ENCODE measurements at regions not wholly inside any gene's neighbourhood (a gene's known extent, or its start where the extent isn't known, plus 50 kb on each side); places are given as distances from the start of the nearest gene placed in this dataset.
"Not testable (repeated sequence)": the region's sequence is repeated elsewhere in the genome, so short reads cannot be mapped to it uniquely, and the experiment has no call there.

DNA sequence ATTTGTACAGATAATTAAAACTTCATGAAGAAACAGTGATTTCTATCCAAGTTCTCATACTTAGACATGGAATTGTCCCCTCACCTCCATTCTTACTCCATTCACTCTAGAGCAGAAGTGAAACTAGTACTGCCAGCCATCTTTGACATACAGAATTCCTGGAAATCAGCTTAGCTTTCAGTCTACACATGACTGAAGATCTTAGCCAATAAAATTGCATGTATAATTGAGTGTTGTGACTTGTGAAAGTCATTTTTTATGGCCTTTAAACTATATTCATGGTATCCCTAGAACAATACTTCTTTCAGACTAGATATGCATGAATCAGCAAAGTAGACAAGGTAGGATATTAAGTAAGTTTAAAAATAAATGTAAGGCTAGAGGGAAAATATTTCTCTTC is 705.2 kb upstream of the ZNF608 start:
- POLR2A ChIA-PET: no interaction called here
- CTCF ChIA-PET: no interaction called here
- Mint-ChIP-seq H3K9me3 (no peaks in the 10 kb centered on the region), H3K27me3 (no peaks in the 10 kb centered on the region), H3K4me1 (no peaks in the 10 kb centered on the region), H3K4me3 (no peak overlapping the region), H3K27ac (no peak overlapping the region), H3K36me3 (ENCODE audit: low read depth) (no peaks in the 10 kb centered on the region)
- intact Hi-C loops (cut with micrococcal nuclease): no loop called here
- DNase-seq: no peak
- no peak for ATAC-seq (ENCODE audit: low read depth)
- TF ChIP-seq, protein P1, sequence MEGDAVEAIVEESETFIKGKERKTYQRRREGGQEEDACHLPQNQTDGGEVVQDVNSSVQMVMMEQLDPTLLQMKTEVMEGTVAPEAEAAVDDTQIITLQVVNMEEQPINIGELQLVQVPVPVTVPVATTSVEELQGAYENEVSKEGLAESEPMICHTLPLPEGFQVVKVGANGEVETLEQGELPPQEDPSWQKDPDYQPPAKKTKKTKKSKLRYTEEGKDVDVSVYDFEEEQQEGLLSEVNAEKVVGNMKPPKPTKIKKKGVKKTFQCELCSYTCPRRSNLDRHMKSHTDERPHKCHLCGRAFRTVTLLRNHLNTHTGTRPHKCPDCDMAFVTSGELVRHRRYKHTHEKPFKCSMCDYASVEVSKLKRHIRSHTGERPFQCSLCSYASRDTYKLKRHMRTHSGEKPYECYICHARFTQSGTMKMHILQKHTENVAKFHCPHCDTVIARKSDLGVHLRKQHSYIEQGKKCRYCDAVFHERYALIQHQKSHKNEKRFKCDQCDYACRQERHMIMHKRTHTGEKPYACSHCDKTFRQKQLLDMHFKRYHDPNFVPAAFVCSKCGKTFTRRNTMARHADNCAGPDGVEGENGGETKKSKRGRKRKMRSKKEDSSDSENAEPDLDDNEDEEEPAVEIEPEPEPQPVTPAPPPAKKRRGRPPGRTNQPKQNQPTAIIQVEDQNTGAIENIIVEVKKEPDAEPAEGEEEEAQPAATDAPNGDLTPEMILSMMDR (IDR thresholded peaks at IDR 0.05): no peak

DNA sequence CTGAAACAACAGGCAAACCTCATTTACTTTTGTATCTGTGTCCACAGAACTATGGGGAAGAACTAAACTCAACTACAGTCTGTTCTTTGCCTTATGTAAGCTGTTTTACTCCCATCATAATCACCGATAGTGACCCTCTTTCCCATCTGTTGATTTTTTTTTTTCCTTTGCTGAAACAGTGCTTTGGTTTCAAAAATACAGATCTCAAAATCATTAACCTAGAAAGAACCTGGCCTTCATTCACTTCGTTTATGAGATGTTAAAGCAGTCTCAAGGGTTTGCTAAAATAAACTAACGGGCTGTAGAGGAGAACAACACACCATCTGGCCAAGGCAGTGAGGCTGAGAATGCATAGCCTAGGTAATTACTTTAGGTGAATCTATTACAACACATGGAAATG is 706.6 kb upstream of the ZNF608 start:
- H3K4me1 Mint-ChIP-seq: no peaks in the 10 kb centered on the region
- no peak overlapping the region for H3K4me3 Mint-ChIP-seq
- no peaks in the 10 kb centered on the region for H3K27me3 Mint-ChIP-seq
- peaks cover 5% of the 10 kb centered on the region for H3K9me3 Mint-ChIP-seq
- ATAC-seq (ENCODE audit: low read depth): no peak
- no peak for DNase-seq
- ChIA-PET CTCF (no interaction called here), POLR2A (interaction anchor here (0.7 kb wide), 1 partner anchor 1419 kb away, joined by 6 read pairs; no protein-coding TSS in a partner anchor)
- TF ChIP-seq, protein P1 (IDR thresholded peaks at IDR 0.05): no peak
- H3K36me3 Mint-ChIP-seq (ENCODE audit: low read depth): no peaks in the 10 kb centered on the region
- H3K27ac Mint-ChIP-seq: no peak overlapping the region
- intact Hi-C loops (cut with micrococcal nuclease): no loop called here

DNA sequence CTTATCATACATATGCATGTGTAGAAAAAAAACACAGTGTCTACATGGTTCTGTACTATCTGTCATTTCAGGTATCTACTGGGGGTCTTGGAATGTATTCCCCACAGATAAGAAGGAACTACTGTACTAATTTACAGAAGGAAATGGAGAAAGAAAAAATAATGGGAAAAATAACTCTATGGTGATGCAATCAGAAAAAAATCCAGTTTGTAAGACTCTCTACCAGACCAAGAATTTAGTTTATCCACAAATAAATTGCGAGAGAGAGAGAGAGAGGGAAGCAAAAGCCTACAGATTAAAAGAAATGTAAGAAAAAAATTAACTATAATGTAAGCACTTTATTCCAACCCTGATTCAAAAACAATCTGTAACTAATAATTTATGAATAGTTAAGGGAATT is 708.6 kb upstream of the ZNF608 start:
- ChIA-PET POLR2A (no interaction called here), CTCF (no interaction called here)
- Mint-ChIP-seq H3K27ac (no peak overlapping the region), H3K36me3 (ENCODE audit: low read depth) (no peaks in the 10 kb centered on the region), H3K9me3 (peaks cover 5% of the 10 kb centered on the region), H3K4me3 (no peak overlapping the region), H3K4me1 (no peaks in the 10 kb centered on the region), H3K27me3 (no peaks in the 10 kb centered on the region)
- ATAC-seq (ENCODE audit: low read depth): no peak
- DNase-seq: no peak
- intact Hi-C loops (cut with micrococcal nuclease): no loop called here
- TF ChIP-seq, protein P1 (IDR thresholded peaks at IDR 0.05): no peak

GRCh38 chr5:125456005-125456404 is 709.6 kb upstream of the ZNF608 start:
- CTCF ChIA-PET; POLR2A ChIA-PET; intact Hi-C loops (cut with micrococcal nuclease); H3K4me1 Mint-ChIP-seq; ATAC-seq (ENCODE audit: low read depth); DNase-seq; H3K27ac Mint-ChIP-seq; H3K36me3 Mint-ChIP-seq (ENCODE audit: low read depth); H3K27me3 Mint-ChIP-seq; H3K4me3 Mint-ChIP-seq; H3K9me3 Mint-ChIP-seq: not testable (repeated sequence)

- H3K36me3 Mint-ChIP-seq (ENCODE audit: low read depth): no peaks in the 10 kb centered on the region
Observed at GRCh38 chr5:125457617-125458016, 711.2 kb upstream of the ZNF608 start.

DNA sequence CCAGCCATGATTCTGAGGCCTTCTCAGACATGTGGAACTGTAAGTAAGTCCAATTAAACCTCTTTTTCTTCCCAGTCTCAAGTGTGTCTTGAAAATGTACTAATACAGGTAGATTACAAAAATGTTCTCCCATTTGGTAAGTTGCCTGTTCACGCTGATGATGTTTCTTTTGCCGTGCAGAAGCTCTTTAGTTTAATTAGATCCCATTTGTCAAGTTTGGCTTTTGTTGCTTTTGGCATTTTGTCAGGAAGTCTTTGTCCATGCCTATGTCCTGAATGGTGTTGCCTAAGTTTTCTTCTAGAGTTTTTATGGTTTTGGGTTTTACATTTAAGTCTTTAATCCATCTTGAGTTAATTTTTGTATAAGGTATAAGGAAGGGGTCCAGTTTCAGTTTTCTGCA is 712.5 kb upstream of the ZNF608 start:
- DNase-seq; H3K4me3 Mint-ChIP-seq; H3K9me3 Mint-ChIP-seq; H3K4me1 Mint-ChIP-seq; H3K36me3 Mint-ChIP-seq (ENCODE audit: low read depth); CTCF ChIA-PET; ATAC-seq (ENCODE audit: low read depth); intact Hi-C loops (cut with micrococcal nuclease); H3K27me3 Mint-ChIP-seq; H3K27ac Mint-ChIP-seq; POLR2A ChIA-PET: not testable (repeated sequence)

More at GRCh38 chr5:125457617-125458016, 711.2 kb upstream of the ZNF608 start:
- TF ChIP-seq, protein P1 (IDR thresholded peaks at IDR 0.05): no peak
- ATAC-seq (ENCODE audit: low read depth) (no peak), DNase-seq (no peak)
- peaks cover 5% of the 10 kb centered on the region for H3K9me3 Mint-ChIP-seq
- intact Hi-C loops (cut with micrococcal nuclease): no loop called here
- H3K4me1 Mint-ChIP-seq: no peaks in the 10 kb centered on the region
- no peak overlapping the region for H3K27ac Mint-ChIP-seq
- ChIA-PET POLR2A (no interaction called here), CTCF (no interaction called here)
- H3K27me3 Mint-ChIP-seq: no peaks in the 10 kb centered on the region
- no peak overlapping the region for H3K4me3 Mint-ChIP-seq
